GM12891 (cell line): ENCODE measurements at regions not wholly inside any gene's neighbourhood (a gene's known extent, or its start where the extent isn't known, plus 50 kb on each side); places are given as distances from the start of the nearest gene placed in this dataset.

Source experiments
- PAX5 ChIP-seq: IDR thresholded peaks from 2 replicates; pipeline ENCODE4 v1.6.1; 2011; ENCODE audit warnings: low read length, moderate library complexity, mild to moderate bottlenecking; ENCODE audit not compliant: insufficient read depth, severe bottlenecking
- POLR2A ChIP-seq: IDR thresholded peaks from 2 replicates; pipeline ENCODE4 v1.6.1; 2011; ENCODE audit warnings: low read depth, low read length, control low read depth
- POLR2AphosphoS5 ChIP-seq: IDR thresholded peaks from 2 replicates; pipeline ENCODE4 v1.6.1; 2011; ENCODE audit warnings: low read depth, low read length, control low read depth
- POU2F2 ChIP-seq: IDR thresholded peaks from 2 replicates; pipeline ENCODE4 v1.6.1; 2011; ENCODE audit warnings: low read depth, mild to moderate bottlenecking, control low read depth, low read length, moderate library complexity
- SPI1 ChIP-seq: IDR thresholded peaks from 2 replicates; pipeline ENCODE4 v1.6.1; 2011; ENCODE audit warnings: low read depth, low read length, control low read depth
- TAF1 ChIP-seq: IDR thresholded peaks from 2 replicates; pipeline ENCODE4 v1.6.1; 2011; ENCODE audit warnings: low read depth, low read length, control low read depth

GRCh38 chr17:22512506-22512905 is 820.2 kb downstream of the KCNJ18 start:
- TF ChIP-seq POLR2AphosphoS5 (no peak), POLR2A (no peak), SPI1 (no peak), TAF1 (no peak), PAX5 (no peak), POU2F2 (no peak)
